Gastrocnemius medialis (tissue), 4 donors: ENCODE measurements at regions not wholly inside any gene's neighbourhood (a gene's known extent, or its start where the extent isn't known, plus 50 kb on each side); places are given as distances from the start of the nearest gene placed in this dataset.
"Not testable (repeated sequence)": the region's sequence is repeated elsewhere in the genome, so short reads cannot be mapped to it uniquely, and the experiment has no call there.

ENCODE experiments used
- ATAC-seq, 2 donors: fragments of 150-250 bp; one replicate each; pipeline ENCODE4 v1.9.1; 2016
- DNase-seq, 2 donors: peaks; one replicate each; pipeline ENCODE4 v3.0.0-alpha.2; 2019
- H3K27ac ChIP-seq, 4 donors: fragments of 200-600 bp; sonication (generic); 1 replicate in 1 of 4; 2 replicates in 3 of 4; pipeline ENCODE4 v1.5.1; 2016 to 2018; ENCODE audit warnings: mild to moderate bottlenecking in 2 of 4, moderate library complexity in 1 of 4
- H3K27me3 ChIP-seq, 3 donors: fragments of 200-600 bp; sonication (generic) in 2 of 3; 1 replicate in 1 of 3; 2 replicates in 2 of 3; pipeline versions ENCODE4 v1.5.1 to v1.6.0; 2016 to 2019; ENCODE audit warnings: mild to moderate bottlenecking in 1 of 3, moderate library complexity in 1 of 3
- H3K36me3 ChIP-seq, 2 donors: fragments of 200-600 bp; sonication (generic) in 1 of 2; one replicate each; pipeline ENCODE4 v1.5.1; 2017 to 2018
- H3K4me1 ChIP-seq, 2 donors: fragments of 200-600 bp; sonication (generic) in 1 of 2; one replicate each; pipeline ENCODE4 v1.5.1; 2016 to 2017; ENCODE audit warnings: mild to moderate bottlenecking in 2 of 2
- H3K4me3 ChIP-seq, 4 donors: fragments of 200-600 bp; sonication (generic) in 3 of 4; 1 replicate in 1 of 4; 2 replicates in 3 of 4; pipeline ENCODE4 v1.5.1; 2016 to 2019; ENCODE audit warnings: mild to moderate bottlenecking in 2 of 4
- H3K9me3 ChIP-seq, 3 donors: fragments of 200-600 bp; sonication (generic) in 2 of 3; 1 replicate in 1 of 3; 2 replicates in 2 of 3; pipeline ENCODE4 v1.5.1; 2016 to 2019
- POLR2A ChIP-seq, 2 donors: fragments of 450-650 bp; IDR thresholded peaks; one replicate each; pipeline ENCODE4 v1.6.1; 2017; ENCODE audit warnings: antibody characterized with exemption in 2 of 2, mild to moderate bottlenecking in 2 of 2, moderate library complexity in 2 of 2
- in situ Hi-C, 4 donors: fragments of 200-750 bp; cut with MboI; loops; one replicate each; pipeline versions ENCODE4 v1.15.0 to v1.8.0; 2017; ENCODE audit warnings: low sequenced_read_pairs in 4 of 4
- intact Hi-C: fragments of 100-400 bp; cut with DNase I; formaldehyde crosslinking; loops from one replicate; pipeline ENCODE4 v1.15.1; 2023; ENCODE audit warnings: low total_unique reads
- TF ChIP-seq, protein P1 (sequence below), 5 experiments: fragments of 450-650 bp in 3 of 5; fragments of 200-600 bp in 2 of 5; sonication (generic) in 2 of 5; IDR thresholded peaks in 4 of 5; conservative IDR thresholded peaks in 1 of 5; 1 replicate in 4 of 5; 2 replicates in 1 of 5; pipeline ENCODE4 v1.5.1; 2016 to 2019; ENCODE audit warnings: antibody characterized with exemption in 5 of 5, mild to moderate bottlenecking in 3 of 5, moderate library complexity in 3 of 5

DNA sequence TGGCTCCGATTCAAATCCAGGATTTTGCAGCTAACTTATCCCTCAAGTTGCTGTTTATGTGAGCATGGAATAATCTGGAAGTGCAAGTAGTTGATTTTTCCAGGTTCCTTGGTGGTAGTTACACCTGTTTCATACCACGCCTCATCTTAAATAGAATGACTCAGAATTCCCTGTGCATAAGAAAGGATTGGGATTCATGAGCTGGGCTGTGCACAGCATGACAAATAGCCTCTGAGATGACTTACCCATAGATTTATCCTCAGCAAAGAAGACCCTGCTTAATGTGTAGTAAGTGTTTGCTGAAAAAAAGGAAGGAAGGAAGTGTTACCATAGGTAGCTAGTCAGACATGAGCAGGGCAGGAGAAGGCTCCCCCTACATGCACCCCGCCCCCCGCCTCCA lies 777.7 kb upstream of the ADGRL3 start:
- intact Hi-C loops = no loop called here
- H3K9me3 ChIP-seq = no peaks in the 10 kb centered on the region
- H3K27me3 ChIP-seq = no peaks in the 10 kb centered on the region
- no peaks in the 10 kb centered on the region for H3K36me3 ChIP-seq
- TF ChIP-seq POLR2A (IDR thresholded peaks at IDR 0.05) = no peak
- TF ChIP-seq, protein P1, sequence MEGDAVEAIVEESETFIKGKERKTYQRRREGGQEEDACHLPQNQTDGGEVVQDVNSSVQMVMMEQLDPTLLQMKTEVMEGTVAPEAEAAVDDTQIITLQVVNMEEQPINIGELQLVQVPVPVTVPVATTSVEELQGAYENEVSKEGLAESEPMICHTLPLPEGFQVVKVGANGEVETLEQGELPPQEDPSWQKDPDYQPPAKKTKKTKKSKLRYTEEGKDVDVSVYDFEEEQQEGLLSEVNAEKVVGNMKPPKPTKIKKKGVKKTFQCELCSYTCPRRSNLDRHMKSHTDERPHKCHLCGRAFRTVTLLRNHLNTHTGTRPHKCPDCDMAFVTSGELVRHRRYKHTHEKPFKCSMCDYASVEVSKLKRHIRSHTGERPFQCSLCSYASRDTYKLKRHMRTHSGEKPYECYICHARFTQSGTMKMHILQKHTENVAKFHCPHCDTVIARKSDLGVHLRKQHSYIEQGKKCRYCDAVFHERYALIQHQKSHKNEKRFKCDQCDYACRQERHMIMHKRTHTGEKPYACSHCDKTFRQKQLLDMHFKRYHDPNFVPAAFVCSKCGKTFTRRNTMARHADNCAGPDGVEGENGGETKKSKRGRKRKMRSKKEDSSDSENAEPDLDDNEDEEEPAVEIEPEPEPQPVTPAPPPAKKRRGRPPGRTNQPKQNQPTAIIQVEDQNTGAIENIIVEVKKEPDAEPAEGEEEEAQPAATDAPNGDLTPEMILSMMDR (IDR thresholded peaks at IDR 0.05 in 4 of 5, conservative IDR thresholded peaks at IDR 0.05 in 1 of 5) = no peak
- no peak for DNase-seq
- no peak overlapping the region for H3K27ac ChIP-seq
- no peaks in the 10 kb centered on the region for H3K4me1 ChIP-seq
- no peak overlapping the region for H3K4me3 ChIP-seq
- no peak for ATAC-seq
- in situ Hi-C loops = no loop called here

DNA sequence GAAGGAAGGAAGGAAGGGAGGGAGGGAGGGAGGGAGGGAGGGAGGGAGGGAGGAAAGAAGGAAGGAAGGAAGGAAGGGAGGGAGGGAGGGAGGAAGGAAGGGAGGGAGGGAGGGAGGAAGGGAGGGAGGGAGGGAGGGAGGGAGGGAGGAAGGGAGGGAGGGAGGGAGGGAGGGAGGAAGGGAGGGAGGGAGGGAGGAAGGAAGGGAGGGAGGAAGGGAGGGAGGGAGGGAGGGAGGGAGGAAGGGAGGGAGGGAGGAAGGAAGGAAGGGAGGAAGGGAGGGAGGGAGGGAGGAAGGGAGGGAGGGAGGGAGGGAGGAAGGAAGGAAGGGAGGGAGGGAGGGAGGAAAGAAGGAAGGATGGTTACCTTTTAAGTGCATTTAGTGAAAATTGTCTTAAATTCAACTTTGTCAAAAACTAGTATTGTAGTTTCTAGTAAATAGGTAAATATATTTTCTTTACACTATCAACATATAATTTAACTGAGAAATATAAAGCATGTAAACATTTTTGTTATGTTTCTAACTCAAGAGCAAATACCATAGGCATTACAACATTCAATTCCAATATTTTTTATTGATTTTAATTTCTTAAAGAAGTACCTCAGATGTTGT lies 776.4 kb upstream of the ADGRL3 start:
- H3K27me3 ChIP-seq, H3K4me3 ChIP-seq, H3K4me1 ChIP-seq, intact Hi-C loops, H3K36me3 ChIP-seq, H3K27ac ChIP-seq, DNase-seq, in situ Hi-C loops, ATAC-seq, H3K9me3 ChIP-seq: not testable (repeated sequence)

DNA sequence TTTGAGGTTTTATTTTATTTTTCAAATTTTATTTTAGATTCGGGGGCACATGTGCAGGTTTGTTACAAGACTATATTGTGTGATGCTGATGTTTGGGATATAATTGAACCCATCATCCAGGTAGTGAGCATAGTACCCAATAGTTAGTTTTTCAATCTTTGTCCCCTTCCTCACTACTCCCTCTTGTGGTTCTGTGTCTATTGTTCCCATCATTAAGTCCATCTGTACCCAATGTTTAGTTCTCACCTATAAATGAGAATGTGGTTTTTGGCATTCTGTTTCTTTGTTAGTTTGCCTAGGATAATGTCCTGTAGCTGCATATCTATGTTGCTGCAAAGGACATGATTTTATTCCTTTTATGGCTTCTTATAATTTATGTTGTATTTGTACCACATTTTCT lies 767.2 kb upstream of the ADGRL3 start:
- in situ Hi-C loops (no loop called here), intact Hi-C loops (no loop called here)
- DNase-seq = no peak
- no peak overlapping the region for H3K27ac ChIP-seq
- H3K4me3 ChIP-seq = no peak overlapping the region
- no peaks in the 10 kb centered on the region for H3K4me1 ChIP-seq
- no peaks in the 10 kb centered on the region for H3K27me3 ChIP-seq
- TF ChIP-seq, protein P1 (IDR thresholded peaks at IDR 0.05 in 4 of 5, conservative IDR thresholded peaks at IDR 0.05 in 1 of 5) = no peak
- no peak for TF ChIP-seq POLR2A (IDR thresholded peaks at IDR 0.05)
- ATAC-seq = no peak
- H3K36me3 ChIP-seq = no peaks in the 10 kb centered on the region
- no peaks in the 10 kb centered on the region for H3K9me3 ChIP-seq

DNA sequence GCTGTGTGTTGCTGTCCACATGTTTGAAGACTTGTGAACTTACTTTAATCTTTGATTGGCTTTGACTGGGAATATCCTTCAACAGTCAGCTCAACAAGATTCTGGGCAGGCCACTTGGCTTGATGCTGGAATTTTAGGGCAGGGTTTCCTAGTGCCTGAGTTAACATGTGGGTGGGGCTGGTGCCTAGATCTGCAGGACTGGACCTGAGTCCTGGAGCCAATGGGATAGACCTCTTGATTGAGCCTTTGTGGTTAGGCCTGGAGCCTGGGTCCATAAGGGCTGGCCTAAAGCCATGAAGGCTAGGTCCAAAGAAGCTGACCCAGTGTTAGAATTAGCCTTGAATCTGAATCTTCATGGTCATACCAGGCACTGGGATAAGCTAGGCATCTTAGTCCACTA lies 757.1 kb upstream of the ADGRL3 start:
- peaks cover 0 to 4% (median 0%) of the 10 kb centered on the region in 3 donors for H3K9me3 ChIP-seq
- H3K4me1 ChIP-seq = no peaks in the 10 kb centered on the region
- H3K36me3 ChIP-seq = no peaks in the 10 kb centered on the region
- intact Hi-C loops (no loop called here), in situ Hi-C loops (no loop called here)
- no peak overlapping the region for H3K27ac ChIP-seq
- H3K27me3 ChIP-seq = no peaks in the 10 kb centered on the region
- no peak for TF ChIP-seq POLR2A (IDR thresholded peaks at IDR 0.05)
- ATAC-seq (no peak), DNase-seq (no peak)
- H3K4me3 ChIP-seq = no peak overlapping the region

DNA sequence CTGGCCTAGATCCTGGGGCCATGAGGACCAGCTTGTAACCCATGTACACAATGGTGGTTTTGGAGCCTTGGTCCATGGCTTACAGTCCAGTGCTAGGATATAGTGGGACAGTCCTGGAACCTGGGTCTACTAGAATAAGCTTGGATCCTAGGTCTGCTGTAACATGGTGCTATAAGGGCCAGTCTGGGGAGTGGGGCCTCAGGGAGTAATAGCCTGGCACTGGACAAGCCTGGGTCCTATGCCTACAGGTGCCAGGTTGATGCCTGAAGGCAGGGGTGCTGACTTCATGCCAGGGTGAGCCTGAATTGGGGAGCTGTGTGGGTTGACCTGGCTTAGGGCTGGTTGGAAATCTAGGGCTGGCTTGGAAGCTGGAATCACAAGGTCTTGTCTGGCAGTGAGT lies 756.3 kb upstream of the ADGRL3 start:
- ATAC-seq (no peak), DNase-seq (no peak)
- TF ChIP-seq POLR2A (IDR thresholded peaks at IDR 0.05) = no peak
- TF ChIP-seq, protein P1 (IDR thresholded peaks at IDR 0.05 in 4 of 5, conservative IDR thresholded peaks at IDR 0.05 in 1 of 5) = no peak
- intact Hi-C loops (no loop called here), in situ Hi-C loops (no loop called here)
- no peaks in the 10 kb centered on the region for H3K27me3 ChIP-seq
- no peaks in the 10 kb centered on the region for H3K36me3 ChIP-seq
- H3K27ac ChIP-seq = no peak overlapping the region
- H3K4me3 ChIP-seq = no peak overlapping the region
- H3K4me1 ChIP-seq = no peaks in the 10 kb centered on the region
- H3K9me3 ChIP-seq = no peaks in the 10 kb centered on the region

DNA sequence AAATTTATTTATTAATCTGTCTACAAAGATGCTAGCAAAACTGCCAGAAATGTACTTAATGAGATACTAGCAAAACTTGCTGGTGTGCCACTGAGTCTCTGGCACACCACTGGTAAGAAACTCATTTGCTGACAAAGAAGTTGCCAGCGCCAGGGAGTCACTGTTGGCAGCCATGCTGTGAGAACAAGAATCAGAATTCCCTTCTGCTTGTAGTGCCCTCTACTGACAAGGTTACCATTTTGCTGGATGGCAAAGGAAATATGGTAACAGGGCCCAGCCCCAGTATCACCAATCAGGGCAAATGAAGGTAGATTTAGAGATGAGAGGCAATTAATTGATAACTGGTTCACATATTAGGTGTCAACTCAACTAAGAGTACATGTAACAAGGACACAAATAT lies 750.1 kb upstream of the ADGRL3 start:
- in situ Hi-C loops (no loop called here), intact Hi-C loops (no loop called here)
- TF ChIP-seq, protein P1 (IDR thresholded peaks at IDR 0.05 in 4 of 5, conservative IDR thresholded peaks at IDR 0.05 in 1 of 5) = no peak
- TF ChIP-seq POLR2A (IDR thresholded peaks at IDR 0.05) = no peak
- no peak overlapping the region for H3K4me3 ChIP-seq
- no peak overlapping the region for H3K27ac ChIP-seq
- H3K27me3 ChIP-seq = no peaks in the 10 kb centered on the region
- H3K4me1 ChIP-seq = no peaks in the 10 kb centered on the region
- DNase-seq (no peak), ATAC-seq (no peak)
- no peaks in the 10 kb centered on the region for H3K9me3 ChIP-seq
- no peaks in the 10 kb centered on the region for H3K36me3 ChIP-seq
